ENCODE measurements at regions not wholly inside any gene's neighbourhood (a gene's known extent, or its start where the extent isn't known, plus 50 kb on each side); places are given as distances from the start of the nearest gene placed in this dataset.
"Not testable (repeated sequence)": the region's sequence is repeated elsewhere in the genome, so short reads cannot be mapped to it uniquely, and the experiment has no call there.

DNA sequence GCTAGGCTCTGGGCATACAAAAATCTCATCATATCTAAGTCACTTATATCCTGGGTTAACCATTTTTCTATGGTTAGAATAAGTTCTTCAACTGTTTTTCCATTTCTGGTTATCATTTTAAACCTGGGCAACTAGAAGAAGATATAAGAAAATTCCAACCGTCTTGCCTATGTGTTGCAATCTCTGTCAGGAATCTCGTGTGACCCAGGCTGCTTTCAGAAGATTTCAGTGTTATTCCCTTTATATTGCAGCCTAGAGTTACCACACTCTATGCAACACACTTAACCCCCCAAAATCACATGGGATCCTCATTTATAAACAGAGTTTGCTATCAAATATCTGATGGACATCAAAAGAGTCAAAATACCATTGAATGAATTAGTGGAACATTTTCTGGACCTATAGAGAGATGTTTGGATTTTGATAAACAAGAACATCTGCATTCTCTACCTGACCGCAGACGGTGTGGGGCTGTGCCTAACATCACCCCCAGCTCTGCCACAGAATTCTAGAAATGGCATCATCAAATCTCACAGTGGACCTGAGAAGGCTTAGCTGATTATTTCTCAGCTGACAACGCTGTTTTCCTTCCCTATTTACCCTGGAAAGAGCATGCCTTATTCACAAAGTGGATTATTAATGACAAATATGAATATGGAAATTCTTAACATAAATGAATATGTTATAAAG lies 515.7 kb downstream of the NTRK3 start:
- no peak overlapping the region for H3K9ac ChIP-seq (ENCODE audit: insufficient read depth, low read length)
- no peak overlapping the region for H3K4me3 ChIP-seq (replicated peaks in 1 of 4; ENCODE audit: control extremely low read depth in 1 of 4, insufficient read depth in 1 of 4, low read depth in 3 of 4, low read length in 4 of 4)
- TF ChIP-seq EZH2 (IDR thresholded peaks at IDR 0.05; ENCODE audit: low read length, missing control alignments) = no peak
- TF ChIP-seq, protein P1, sequence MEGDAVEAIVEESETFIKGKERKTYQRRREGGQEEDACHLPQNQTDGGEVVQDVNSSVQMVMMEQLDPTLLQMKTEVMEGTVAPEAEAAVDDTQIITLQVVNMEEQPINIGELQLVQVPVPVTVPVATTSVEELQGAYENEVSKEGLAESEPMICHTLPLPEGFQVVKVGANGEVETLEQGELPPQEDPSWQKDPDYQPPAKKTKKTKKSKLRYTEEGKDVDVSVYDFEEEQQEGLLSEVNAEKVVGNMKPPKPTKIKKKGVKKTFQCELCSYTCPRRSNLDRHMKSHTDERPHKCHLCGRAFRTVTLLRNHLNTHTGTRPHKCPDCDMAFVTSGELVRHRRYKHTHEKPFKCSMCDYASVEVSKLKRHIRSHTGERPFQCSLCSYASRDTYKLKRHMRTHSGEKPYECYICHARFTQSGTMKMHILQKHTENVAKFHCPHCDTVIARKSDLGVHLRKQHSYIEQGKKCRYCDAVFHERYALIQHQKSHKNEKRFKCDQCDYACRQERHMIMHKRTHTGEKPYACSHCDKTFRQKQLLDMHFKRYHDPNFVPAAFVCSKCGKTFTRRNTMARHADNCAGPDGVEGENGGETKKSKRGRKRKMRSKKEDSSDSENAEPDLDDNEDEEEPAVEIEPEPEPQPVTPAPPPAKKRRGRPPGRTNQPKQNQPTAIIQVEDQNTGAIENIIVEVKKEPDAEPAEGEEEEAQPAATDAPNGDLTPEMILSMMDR (conservative IDR thresholded peaks at IDR 0.05 in 1 of 2, IDR thresholded peaks at IDR 0.05 in 1 of 2; ENCODE audit: low read depth in 1 of 2, low read length in 2 of 2) = no peak
- no peak overlapping the region for H3K27ac ChIP-seq (ENCODE audit: insufficient read depth, low read length)
- no peaks in the 10 kb centered on the region for H3K4me1 ChIP-seq (ENCODE audit: control insufficient read depth, extremely low read depth, insufficient read depth, low read length)
- H3K4me2 ChIP-seq (ENCODE audit: extremely low read depth, insufficient read depth, low read length) = no peak overlapping the region
- no peak overlapping the region for H2AFZ ChIP-seq (ENCODE audit: low read length)
- DNase-seq (ENCODE audit: low read depth in 2 of 2) = no peak
- H4K20me1 ChIP-seq (ENCODE audit: control insufficient read depth, extremely low read depth, insufficient read depth, low read length) = no peaks in the 10 kb centered on the region
- H3K27me3 ChIP-seq (ENCODE audit: control insufficient read depth, insufficient read depth, low read length) = no peaks in the 10 kb centered on the region
- no peaks in the 10 kb centered on the region for H3K36me3 ChIP-seq (ENCODE audit: control insufficient read depth, insufficient read depth, low read length)
- H3K79me2 ChIP-seq (ENCODE audit: control insufficient read depth, insufficient read depth, low read length) = no peaks in the 10 kb centered on the region
- H3K9me3 ChIP-seq (ENCODE audit: control insufficient read depth, insufficient read depth, low read depth, low read length) = no peaks in the 10 kb centered on the region

DNA sequence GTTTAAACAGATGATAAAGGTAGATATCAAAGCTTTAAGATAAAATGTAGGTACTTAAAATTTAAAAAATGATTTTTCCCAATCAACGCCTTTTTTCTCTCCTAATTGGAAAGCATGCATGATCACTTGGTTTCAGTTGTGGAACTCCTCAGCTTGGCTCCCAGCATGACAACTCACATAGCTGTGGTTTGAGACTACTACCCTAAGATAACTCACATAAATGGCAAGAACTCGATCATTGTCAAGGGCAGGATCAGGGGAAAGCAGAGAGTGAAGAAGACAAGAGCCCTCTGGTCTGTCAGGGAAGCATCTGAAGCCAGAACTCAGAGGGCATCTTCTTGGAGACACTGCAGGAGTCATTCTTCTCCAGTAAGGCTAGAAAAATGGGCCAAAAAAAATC lies 516.7 kb downstream of the NTRK3 start:
- Histone ChIP-seq H3K4me1 (ENCODE audit: control insufficient read depth, extremely low read depth, insufficient read depth, low read length) (no peaks in the 10 kb centered on the region), H3K36me3 (ENCODE audit: control insufficient read depth, insufficient read depth, low read length) (no peaks in the 10 kb centered on the region), H3K9ac (ENCODE audit: insufficient read depth, low read length) (no peak overlapping the region), H3K27ac (ENCODE audit: insufficient read depth, low read length) (no peak overlapping the region), H4K20me1 (ENCODE audit: control insufficient read depth, extremely low read depth, insufficient read depth, low read length) (no peaks in the 10 kb centered on the region), H3K9me3 (ENCODE audit: control insufficient read depth, insufficient read depth, low read depth, low read length) (no peaks in the 10 kb centered on the region), H3K27me3 (ENCODE audit: control insufficient read depth, insufficient read depth, low read length) (no peaks in the 10 kb centered on the region), H3K4me2 (ENCODE audit: extremely low read depth, insufficient read depth, low read length) (no peak overlapping the region), H3K79me2 (ENCODE audit: control insufficient read depth, insufficient read depth, low read length) (no peaks in the 10 kb centered on the region), H3K4me3 (replicated peaks in 1 of 4; ENCODE audit: control extremely low read depth in 1 of 4, insufficient read depth in 1 of 4, low read depth in 3 of 4, low read length in 4 of 4) (no peak overlapping the region), H2AFZ (ENCODE audit: low read length) (no peak overlapping the region)
- DNase-seq (ENCODE audit: low read depth in 2 of 2) = peak in 1 of 2 donors; percentile 71
- no peak for TF ChIP-seq EZH2 (IDR thresholded peaks at IDR 0.05; ENCODE audit: low read length, missing control alignments)
- TF ChIP-seq, protein P1 (conservative IDR thresholded peaks at IDR 0.05 in 1 of 2, IDR thresholded peaks at IDR 0.05 in 1 of 2; ENCODE audit: low read depth in 1 of 2, low read length in 2 of 2) = no peak

DNA sequence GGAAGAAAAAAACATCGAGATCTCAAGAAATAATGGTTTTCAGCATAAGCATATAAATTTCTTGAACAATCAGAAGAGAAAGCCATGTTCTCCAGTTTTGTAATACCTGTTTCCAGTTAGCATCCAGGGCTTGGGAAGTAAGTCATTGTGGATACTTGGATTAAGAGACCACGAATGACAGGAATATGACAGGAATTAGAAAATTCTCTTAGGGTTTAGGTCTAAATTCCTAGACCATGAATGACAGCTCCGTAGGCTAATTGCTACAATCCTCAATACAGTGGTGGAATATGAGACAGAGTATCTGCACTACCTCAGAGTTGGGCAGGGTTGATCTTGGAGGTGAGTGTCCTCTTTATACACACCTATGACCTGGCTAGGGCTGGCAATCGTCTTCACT lies 517.5 kb downstream of the NTRK3 start:
- peak in 1 of 2 donors; percentile 40 for DNase-seq (ENCODE audit: low read depth in 2 of 2)
- Histone ChIP-seq H3K4me1 (ENCODE audit: control insufficient read depth, extremely low read depth, insufficient read depth, low read length) (no peaks in the 10 kb centered on the region), H4K20me1 (ENCODE audit: control insufficient read depth, extremely low read depth, insufficient read depth, low read length) (no peaks in the 10 kb centered on the region), H3K36me3 (ENCODE audit: control insufficient read depth, insufficient read depth, low read length) (no peaks in the 10 kb centered on the region), H3K27ac (ENCODE audit: insufficient read depth, low read length) (no peak overlapping the region), H3K79me2 (ENCODE audit: control insufficient read depth, insufficient read depth, low read length) (no peaks in the 10 kb centered on the region), H3K4me2 (ENCODE audit: extremely low read depth, insufficient read depth, low read length) (no peak overlapping the region), H3K27me3 (ENCODE audit: control insufficient read depth, insufficient read depth, low read length) (no peaks in the 10 kb centered on the region), H3K9me3 (ENCODE audit: control insufficient read depth, insufficient read depth, low read depth, low read length) (no peaks in the 10 kb centered on the region), H3K9ac (ENCODE audit: insufficient read depth, low read length) (no peak overlapping the region), H2AFZ (ENCODE audit: low read length) (no peak overlapping the region), H3K4me3 (replicated peaks in 1 of 4; ENCODE audit: control extremely low read depth in 1 of 4, insufficient read depth in 1 of 4, low read depth in 3 of 4, low read length in 4 of 4) (no peak overlapping the region)
- TF ChIP-seq EZH2 (IDR thresholded peaks at IDR 0.05; ENCODE audit: low read length, missing control alignments) = no peak
- TF ChIP-seq, protein P1 (conservative IDR thresholded peaks at IDR 0.05 in 1 of 2, IDR thresholded peaks at IDR 0.05 in 1 of 2; ENCODE audit: low read depth in 1 of 2, low read length in 2 of 2) = no peak

DNA sequence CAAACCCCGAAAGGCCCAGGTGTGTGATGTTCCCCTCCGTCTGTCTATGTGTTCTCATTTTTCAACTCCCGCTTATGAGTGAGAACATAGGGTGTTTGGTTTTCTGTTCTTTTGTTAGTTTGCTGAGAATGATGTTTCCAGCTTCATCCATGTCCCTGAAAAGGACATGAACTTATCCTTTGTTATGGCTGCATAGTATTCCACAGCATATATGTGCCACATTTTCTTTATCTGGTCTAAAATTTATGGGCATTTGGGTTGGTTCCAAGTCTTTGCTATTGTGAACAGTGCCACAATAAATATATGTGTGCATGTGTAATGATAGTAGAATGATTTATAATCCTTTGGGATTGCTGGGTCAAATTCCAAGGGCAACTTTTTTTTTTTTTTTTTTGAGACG lies 519.1 kb downstream of the NTRK3 start:
- H3K27me3 ChIP-seq (ENCODE audit: control insufficient read depth, insufficient read depth, low read length); H3K4me1 ChIP-seq (ENCODE audit: control insufficient read depth, extremely low read depth, insufficient read depth, low read length); H3K36me3 ChIP-seq (ENCODE audit: control insufficient read depth, insufficient read depth, low read length); H3K9ac ChIP-seq (ENCODE audit: insufficient read depth, low read length); DNase-seq (ENCODE audit: low read depth in 2 of 2); H3K4me2 ChIP-seq (ENCODE audit: extremely low read depth, insufficient read depth, low read length); H3K4me3 ChIP-seq (replicated peaks in 1 of 4; ENCODE audit: control extremely low read depth in 1 of 4, insufficient read depth in 1 of 4, low read depth in 3 of 4, low read length in 4 of 4); H3K9me3 ChIP-seq (ENCODE audit: control insufficient read depth, insufficient read depth, low read depth, low read length); H3K27ac ChIP-seq (ENCODE audit: insufficient read depth, low read length); H3K79me2 ChIP-seq (ENCODE audit: control insufficient read depth, insufficient read depth, low read length); H4K20me1 ChIP-seq (ENCODE audit: control insufficient read depth, extremely low read depth, insufficient read depth, low read length); H2AFZ ChIP-seq (ENCODE audit: low read length): not testable (repeated sequence)
